Ramos (cell line): ENCODE measurements at regions not wholly inside any gene's neighbourhood (a gene's known extent, or its start where the extent isn't known, plus 50 kb on each side); places are given as distances from the start of the nearest gene placed in this dataset.

Experiments
- in situ Hi-C: fragments of 300-500 bp; cut with MboI; formaldehyde crosslinking; loops from one replicate; pipeline ENCODE4 v1.14.3; 2022; ENCODE audit warnings: low sequenced_read_pairs; ENCODE audit not compliant: unreplicated experiment

- in situ Hi-C loops = no loop called here
Measured at GRCh38 chr10:128624656-128625530, 498.7 kb upstream of the MKI67 start.

GRCh38 chr10:128625926-128626325 lies 499.7 kb upstream of the MKI67 start:
- in situ Hi-C loops = no loop called here

- in situ Hi-C loops = no loop called here
Measured at GRCh38 chr10:128626397-128627000, 500.3 kb upstream of the MKI67 start.

- in situ Hi-C loops = no loop called here
Measured at GRCh38 chr10:128627811-128628210, 501.6 kb upstream of the MKI67 start.

GRCh38 chr10:128628252-128628651 lies 502.0 kb upstream of the MKI67 start:
- in situ Hi-C loops = no loop called here

- in situ Hi-C loops = no loop called here
Measured at GRCh38 chr10:128629111-128630096, 503.2 kb upstream of the MKI67 start.

- in situ Hi-C loops = no loop called here
Measured at GRCh38 chr10:128630787-128631252, 504.6 kb upstream of the MKI67 start.

- in situ Hi-C loops = no loop called here
Measured at GRCh38 chr10:128631801-128632241, 505.6 kb upstream of the MKI67 start.

GRCh38 chr10:128632694-128633093 lies 506.5 kb upstream of the MKI67 start:
- in situ Hi-C loops = no loop called here

GRCh38 chr10:128633864-128634540 lies 507.8 kb upstream of the MKI67 start:
- in situ Hi-C loops = no loop called here

- in situ Hi-C loops = no loop called here
Measured at GRCh38 chr10:128642023-128642422, 515.8 kb upstream of the MKI67 start.

- in situ Hi-C loops = no loop called here
Measured at GRCh38 chr10:128642502-128642901, 516.3 kb upstream of the MKI67 start.

- in situ Hi-C loops = no loop called here
Measured at GRCh38 chr10:128643658-128644057, 517.4 kb upstream of the MKI67 start.

- in situ Hi-C loops = no loop called here
Measured at GRCh38 chr10:128645486-128645885, 519.3 kb upstream of the MKI67 start.

- in situ Hi-C loops = no loop called here
Measured at GRCh38 chr10:128646956-128647355, 520.7 kb upstream of the MKI67 start.

GRCh38 chr10:128657548-128657947 lies 531.3 kb upstream of the MKI67 start:
- in situ Hi-C loops = no loop called here

- in situ Hi-C loops = no loop called here
Measured at GRCh38 chr10:128660726-128661125, 534.5 kb upstream of the MKI67 start.

GRCh38 chr10:128661404-128662197 lies 535.4 kb upstream of the MKI67 start:
- in situ Hi-C loops = no loop called here

- in situ Hi-C loops = no loop called here
Measured at GRCh38 chr10:128662520-128662919, 536.3 kb upstream of the MKI67 start.
